ENCODE measurements at regions not wholly inside any gene's neighbourhood (a gene's known extent, or its start where the extent isn't known, plus 50 kb on each side); places are given as distances from the start of the nearest gene placed in this dataset.

DNA sequence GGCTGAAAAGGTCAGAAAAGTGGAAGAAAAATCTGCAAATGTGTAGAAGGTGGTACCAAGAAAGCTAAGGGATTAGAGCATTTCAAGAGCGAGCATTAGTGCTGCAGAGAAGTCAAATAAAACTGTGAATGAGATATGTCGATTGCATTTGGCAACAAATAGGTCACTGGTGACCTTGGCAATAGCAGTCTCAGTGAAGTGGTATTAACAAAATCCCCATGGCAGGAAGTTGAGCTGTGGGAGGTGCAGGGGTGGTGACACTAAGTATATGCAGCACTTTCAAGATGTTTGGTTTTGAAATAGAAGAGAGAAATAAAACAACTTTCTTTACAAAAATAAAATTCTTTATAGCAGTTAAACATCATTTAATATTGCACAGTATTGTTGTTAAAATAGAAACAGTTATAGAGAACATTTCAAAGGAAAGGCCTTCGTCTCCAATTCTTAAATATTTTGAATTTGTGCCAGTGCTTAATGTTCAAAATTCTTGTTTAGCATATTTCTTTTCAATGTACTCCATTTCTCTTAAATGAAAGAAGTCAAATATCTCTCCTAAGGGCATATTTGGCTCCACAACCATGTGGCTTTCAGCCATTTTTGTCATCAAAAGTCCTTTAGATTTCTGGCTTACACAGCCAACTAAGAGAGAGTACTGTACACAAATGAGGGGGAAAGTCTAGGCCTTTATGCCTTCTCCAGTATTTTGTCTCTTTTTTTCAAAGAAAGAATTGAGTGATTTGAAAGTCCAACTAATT, 443.0 kb upstream of the MMADHC start:
- no peak for TF ChIP-seq POLR2A (IDR thresholded peaks at IDR 0.05)
- TF ChIP-seq, protein P1, sequence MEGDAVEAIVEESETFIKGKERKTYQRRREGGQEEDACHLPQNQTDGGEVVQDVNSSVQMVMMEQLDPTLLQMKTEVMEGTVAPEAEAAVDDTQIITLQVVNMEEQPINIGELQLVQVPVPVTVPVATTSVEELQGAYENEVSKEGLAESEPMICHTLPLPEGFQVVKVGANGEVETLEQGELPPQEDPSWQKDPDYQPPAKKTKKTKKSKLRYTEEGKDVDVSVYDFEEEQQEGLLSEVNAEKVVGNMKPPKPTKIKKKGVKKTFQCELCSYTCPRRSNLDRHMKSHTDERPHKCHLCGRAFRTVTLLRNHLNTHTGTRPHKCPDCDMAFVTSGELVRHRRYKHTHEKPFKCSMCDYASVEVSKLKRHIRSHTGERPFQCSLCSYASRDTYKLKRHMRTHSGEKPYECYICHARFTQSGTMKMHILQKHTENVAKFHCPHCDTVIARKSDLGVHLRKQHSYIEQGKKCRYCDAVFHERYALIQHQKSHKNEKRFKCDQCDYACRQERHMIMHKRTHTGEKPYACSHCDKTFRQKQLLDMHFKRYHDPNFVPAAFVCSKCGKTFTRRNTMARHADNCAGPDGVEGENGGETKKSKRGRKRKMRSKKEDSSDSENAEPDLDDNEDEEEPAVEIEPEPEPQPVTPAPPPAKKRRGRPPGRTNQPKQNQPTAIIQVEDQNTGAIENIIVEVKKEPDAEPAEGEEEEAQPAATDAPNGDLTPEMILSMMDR (IDR thresholded peaks at IDR 0.05 in 8 of 11, conservative IDR thresholded peaks at IDR 0.05 in 3 of 11) = no peak

All from spleen (tissue), 7 donors.